ENCODE measurements at regions not wholly inside any gene's neighbourhood (a gene's known extent, or its start where the extent isn't known, plus 50 kb on each side); places are given as distances from the start of the nearest gene placed in this dataset.
A peak's percentile ranks its signal among the peaks of the same experiment; 100 is the strongest.

- H3K4me1 ChIP-seq = no peaks in the 10 kb centered on the region
- Mint-ChIP-seq H3K27ac (no peak overlapping the region), H3K27me3 (ENCODE audit: insufficient read depth, low read depth) (no peaks in the 10 kb centered on the region), H3K9me3 (no peaks in the 10 kb centered on the region), H3K4me3 (no peak overlapping the region), H3K36me3 (no peaks in the 10 kb centered on the region), H3K4me1 (peaks cover 3% of the 10 kb centered on the region)
- no peak for DNase-seq (ENCODE audit: low spot score)
- no peaks in the 10 kb centered on the region for H3K27me3 ChIP-seq
- H3K36me3 ChIP-seq = no peaks in the 10 kb centered on the region
- H2AFZ ChIP-seq (replicated peaks) = no peak overlapping the region
- no peaks in the 10 kb centered on the region for H4K20me1 ChIP-seq (ENCODE audit: low read depth)
- no peak overlapping the region for H3K4me3 ChIP-seq
- TF ChIP-seq EZH2 (IDR thresholded peaks at IDR 0.05) (no peak), EZH2phosphoT487 (IDR thresholded peaks at IDR 0.05) (no peak), CTCF (IDR thresholded peaks at IDR 0.05) (no peak)
- H3K27ac ChIP-seq = no peak overlapping the region
- H3F3A ChIP-seq (ENCODE audit: low read depth) = no peaks in the 10 kb centered on the region
- no peak overlapping the region for H3K4me2 ChIP-seq
- H3K79me2 ChIP-seq (ENCODE audit: low read depth) = no peaks in the 10 kb centered on the region
- no peaks in the 10 kb centered on the region for H3K9me3 ChIP-seq (ENCODE audit: low read depth)
- H3K9ac ChIP-seq = no peak overlapping the region
Measured at GRCh38 chr7:84666651-84667050, 472.1 kb upstream of the SEMA3A start.

- Histone ChIP-seq H4K20me1 (ENCODE audit: low read depth) (no peaks in the 10 kb centered on the region), H3K9ac (no peak overlapping the region)
Measured at GRCh38 chr7:84665339-84665738, 470.8 kb upstream of the SEMA3A start.

GRCh38 chr7:84664626-84665025 lies 470.0 kb upstream of the SEMA3A start:
- H3K4me3 Mint-ChIP-seq = no peak overlapping the region
- no peaks in the 10 kb centered on the region for H3K36me3 ChIP-seq
- H4K20me1 ChIP-seq (ENCODE audit: low read depth) = no peaks in the 10 kb centered on the region
- H3K27me3 Mint-ChIP-seq (ENCODE audit: insufficient read depth, low read depth) = no peaks in the 10 kb centered on the region
- H3K79me2 ChIP-seq (ENCODE audit: low read depth) = no peaks in the 10 kb centered on the region
- H3F3A ChIP-seq (ENCODE audit: low read depth) = no peaks in the 10 kb centered on the region
- no peaks in the 10 kb centered on the region for H3K27me3 ChIP-seq
- no peaks in the 10 kb centered on the region for H3K9me3 Mint-ChIP-seq
- DNase-seq (ENCODE audit: low spot score) = no peak
- H3K27ac Mint-ChIP-seq = no peak overlapping the region
- H3K4me3 ChIP-seq = no peak overlapping the region
- no peak overlapping the region for H3K27ac ChIP-seq
- no peak overlapping the region for H3K9ac ChIP-seq
- H3K4me1 Mint-ChIP-seq = peaks cover 3% of the 10 kb centered on the region
- no peak overlapping the region for H3K4me2 ChIP-seq
- H2AFZ ChIP-seq (replicated peaks) = peak overlapping the region; percentile 0
- no peaks in the 10 kb centered on the region for H3K36me3 Mint-ChIP-seq
- no peaks in the 10 kb centered on the region for H3K4me1 ChIP-seq
- TF ChIP-seq EZH2 (IDR thresholded peaks at IDR 0.05) = no peak
- no peak for TF ChIP-seq CTCF (IDR thresholded peaks at IDR 0.05)
- TF ChIP-seq EZH2phosphoT487 (IDR thresholded peaks at IDR 0.05) = no peak
- no peaks in the 10 kb centered on the region for H3K9me3 ChIP-seq (ENCODE audit: low read depth)

More at GRCh38 chr7:84665339-84665738, 470.8 kb upstream of the SEMA3A start:
- Histone ChIP-seq H2AFZ (replicated peaks) (no peak overlapping the region), H3K27me3 (no peaks in the 10 kb centered on the region), H3K4me3 (no peak overlapping the region), H3K36me3 (no peaks in the 10 kb centered on the region), H3K4me1 (no peaks in the 10 kb centered on the region), H3K27ac (no peak overlapping the region), H3F3A (ENCODE audit: low read depth) (no peaks in the 10 kb centered on the region), H3K79me2 (ENCODE audit: low read depth) (no peaks in the 10 kb centered on the region), H3K9me3 (ENCODE audit: low read depth) (no peaks in the 10 kb centered on the region), H3K4me2 (no peak overlapping the region)
- H3K4me1 Mint-ChIP-seq = peaks cover 3% of the 10 kb centered on the region
- H3K4me3 Mint-ChIP-seq = no peak overlapping the region
- DNase-seq (ENCODE audit: low spot score) = peak; percentile 3
- no peaks in the 10 kb centered on the region for H3K9me3 Mint-ChIP-seq
- H3K27ac Mint-ChIP-seq = no peak overlapping the region
- H3K27me3 Mint-ChIP-seq (ENCODE audit: insufficient read depth, low read depth) = no peaks in the 10 kb centered on the region
- TF ChIP-seq EZH2phosphoT487 (IDR thresholded peaks at IDR 0.05) (no peak), CTCF (IDR thresholded peaks at IDR 0.05) (no peak), EZH2 (IDR thresholded peaks at IDR 0.05) (no peak)
- no peaks in the 10 kb centered on the region for H3K36me3 Mint-ChIP-seq

All from neural progenitor cell (in vitro differentiated cells).